NB4 (cell line): ENCODE measurements at regions not wholly inside any gene's neighbourhood (a gene's known extent, or its start where the extent isn't known, plus 50 kb on each side); places are given as distances from the start of the nearest gene placed in this dataset.

Experiments used
- DNase-seq: peaks from one replicate; pipeline ENCODE4 v3.0.0; 2010; ENCODE audit warnings: low read depth
- H3K4me3 ChIP-seq: one replicate; pipeline ENCODE4 v1.5.1; 2011; ENCODE audit warnings: mild to moderate bottlenecking, low read depth, low read length, moderate library complexity
- CTCF ChIP-seq: IDR thresholded peaks from one replicate; pipeline ENCODE4 v1.5.1; 2012; ENCODE audit warnings: low read depth, low read length
- MAX ChIP-seq: IDR thresholded peaks from 2 replicates; pipeline ENCODE4 v1.6.1; 2011; ENCODE audit warnings: low read depth, low read length
- MYC ChIP-seq: IDR thresholded peaks from 2 replicates; pipeline ENCODE4 v1.6.1; 2011; ENCODE audit warnings: low read depth, low read length
- POLR2A ChIP-seq: IDR thresholded peaks from 2 replicates; pipeline ENCODE4 v1.6.1; 2011; ENCODE audit warnings: mild to moderate bottlenecking; ENCODE audit not compliant: insufficient read length; ENCODE audit errors: extremely low read depth

- no peak overlapping the region for H3K4me3 ChIP-seq
- no peak for TF ChIP-seq CTCF
- no peak for TF ChIP-seq POLR2A
- no peak for TF ChIP-seq MYC
- TF ChIP-seq MAX, result no peak
- DNase-seq, result no peak
Observed at GRCh38 chr7:138169441-138169851, 93.2 kb downstream of the AKR1D1 start.

- DNase-seq, result no peak
- H3K4me3 ChIP-seq, result no peak overlapping the region
- TF ChIP-seq MAX, result no peak
- TF ChIP-seq POLR2A, result no peak
- TF ChIP-seq MYC, result no peak
- TF ChIP-seq CTCF, result no peak
Observed at GRCh38 chr7:138170298-138170697, 94.0 kb downstream of the AKR1D1 start.

- TF ChIP-seq POLR2A (no peak), CTCF (no peak), MAX (no peak), MYC (no peak)
- DNase-seq, result no peak
- no peak overlapping the region for H3K4me3 ChIP-seq
Observed at GRCh38 chr7:138170959-138171703, 94.9 kb downstream of the AKR1D1 start.

GRCh38 chr7:138173548-138173947 lies 97.3 kb downstream of the AKR1D1 start:
- no peak overlapping the region for H3K4me3 ChIP-seq
- no peak for TF ChIP-seq MYC
- TF ChIP-seq MAX, result no peak
- no peak for TF ChIP-seq POLR2A
- no peak for TF ChIP-seq CTCF
- no peak for DNase-seq

GRCh38 chr7:138176060-138176459 lies 99.8 kb downstream of the AKR1D1 start:
- no peak for DNase-seq
- no peak overlapping the region for H3K4me3 ChIP-seq
- TF ChIP-seq CTCF, result no peak
- TF ChIP-seq POLR2A, result no peak
- no peak for TF ChIP-seq MAX
- TF ChIP-seq MYC, result no peak
